GM12891 (cell line): ENCODE measurements at regions not wholly inside any gene's neighbourhood (a gene's known extent, or its start where the extent isn't known, plus 50 kb on each side); places are given as distances from the start of the nearest gene placed in this dataset.

Experiments
- POLR2A ChIP-seq: IDR thresholded peaks from 2 replicates; pipeline ENCODE4 v1.6.1; 2011; ENCODE audit warnings: low read depth, low read length, control low read depth
- POLR2AphosphoS5 ChIP-seq: IDR thresholded peaks from 2 replicates; pipeline ENCODE4 v1.6.1; 2011; ENCODE audit warnings: low read depth, low read length, control low read depth
- POU2F2 ChIP-seq: IDR thresholded peaks from 2 replicates; pipeline ENCODE4 v1.6.1; 2011; ENCODE audit warnings: low read depth, mild to moderate bottlenecking, control low read depth, low read length, moderate library complexity
- SPI1 ChIP-seq: IDR thresholded peaks from 2 replicates; pipeline ENCODE4 v1.6.1; 2011; ENCODE audit warnings: low read depth, low read length, control low read depth
- TAF1 ChIP-seq: IDR thresholded peaks from 2 replicates; pipeline ENCODE4 v1.6.1; 2011; ENCODE audit warnings: low read depth, low read length, control low read depth

DNA sequence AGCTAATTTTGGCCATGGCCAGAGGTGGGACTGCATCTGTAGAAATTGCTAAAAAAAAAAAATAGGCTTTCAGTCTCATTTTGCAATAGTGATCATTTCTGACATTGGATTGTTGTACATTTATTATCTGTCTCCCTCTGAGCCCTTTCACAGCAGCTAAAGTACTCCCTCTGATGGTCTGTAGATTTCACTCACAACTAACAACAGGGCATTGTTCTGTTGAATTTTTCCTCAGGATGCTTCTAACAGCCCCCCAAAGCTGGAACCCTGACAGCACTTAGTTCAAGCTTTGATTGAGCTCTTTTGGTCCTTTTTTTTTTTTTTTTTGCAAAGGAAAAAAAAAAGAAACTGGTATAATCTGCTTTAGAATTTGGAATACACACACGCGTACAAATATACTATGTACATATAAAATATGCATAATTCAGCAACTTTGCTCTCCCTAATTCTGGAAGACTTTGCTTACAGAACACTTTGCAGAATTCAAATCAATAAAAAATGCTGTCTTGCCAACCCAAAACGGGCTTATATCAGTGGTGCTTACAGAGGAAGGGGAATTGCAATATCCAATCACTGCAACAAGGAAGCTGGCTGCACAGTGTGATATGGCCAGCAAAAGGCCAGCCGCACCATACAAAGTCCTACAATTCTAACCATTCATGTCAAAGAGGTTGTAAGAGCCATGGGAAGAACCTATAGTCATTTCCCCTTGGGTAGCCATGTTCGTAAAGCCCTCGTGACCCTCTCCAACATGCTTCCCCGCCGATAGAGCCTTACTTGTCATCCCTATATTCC is 406.4 kb downstream of the SMARCA1 start:
- no peak for TF ChIP-seq POLR2A
- no peak for TF ChIP-seq POLR2AphosphoS5
- TF ChIP-seq TAF1 = no peak
- no peak for TF ChIP-seq SPI1
- TF ChIP-seq POU2F2 = no peak
